Fibroblast of pulmonary artery (primary cell): ENCODE measurements at regions not wholly inside any gene's neighbourhood (a gene's known extent, or its start where the extent isn't known, plus 50 kb on each side); places are given as distances from the start of the nearest gene placed in this dataset.

Source experiments
- DNase-seq: peaks from one replicate; pipeline ENCODE4 v3.0.0-alpha.2; 2010; ENCODE audit warnings: low read depth
- H3K4me3 ChIP-seq: replicated peaks from 2 replicates; pipeline ENCODE4 v1.5.1; 2011; ENCODE audit warnings: low read depth, mild to moderate bottlenecking, control low read depth, low read length, moderate library complexity
- CTCF ChIP-seq: IDR thresholded peaks from 2 replicates; pipeline ENCODE4 v1.5.1; 2011; ENCODE audit warnings: mild to moderate bottlenecking, control low read depth, low read length, inconsistent platforms; ENCODE audit errors: missing control alignments

GRCh38 chr13:83065108-83065507, 817.2 kb downstream of the SLITRK1 start:
- no peak for TF ChIP-seq CTCF
- DNase-seq: peak; percentile 90
- no peak overlapping the region for H3K4me3 ChIP-seq

GRCh38 chr13:83057119-83057518, 825.2 kb downstream of the SLITRK1 start:
- no peak for DNase-seq
- no peak for TF ChIP-seq CTCF
- H3K4me3 ChIP-seq: no peak overlapping the region

GRCh38 chr13:83056269-83056668, 826.0 kb downstream of the SLITRK1 start:
- DNase-seq: no peak
- no peak for TF ChIP-seq CTCF
- H3K4me3 ChIP-seq: no peak overlapping the region

- no peak overlapping the region for H3K4me3 ChIP-seq
- no peak for TF ChIP-seq CTCF
- DNase-seq: peak; percentile 49
Measured at GRCh38 chr13:83048419-83048818, 833.9 kb downstream of the SLITRK1 start.

- H3K4me3 ChIP-seq: no peak overlapping the region
- DNase-seq: peak; percentile 11
- TF ChIP-seq CTCF: no peak
Measured at GRCh38 chr13:83024955-83025594, 857.2 kb downstream of the SLITRK1 start.

GRCh38 chr13:83024232-83024631, 858.0 kb downstream of the SLITRK1 start:
- no peak for TF ChIP-seq CTCF
- H3K4me3 ChIP-seq: no peak overlapping the region
- DNase-seq: peak; percentile 11

GRCh38 chr13:83019986-83020385, 862.3 kb downstream of the SLITRK1 start:
- no peak for TF ChIP-seq CTCF
- no peak for DNase-seq
- H3K4me3 ChIP-seq: no peak overlapping the region
